ES-I3 (cell line): ENCODE measurements at regions not wholly inside any gene's neighbourhood (a gene's known extent, or its start where the extent isn't known, plus 50 kb on each side); places are given as distances from the start of the nearest gene placed in this dataset.

ENCODE experiments used
- H3K36me3 ChIP-seq: 2 replicates; pipeline ENCODE4 v1.6.1; 2013; ENCODE audit warnings: mild to moderate bottlenecking, low read length, control low read depth, moderate library complexity; ENCODE audit not compliant: insufficient read depth
- H3K4me1 ChIP-seq: 2 replicates; pipeline ENCODE4 v1.6.1; 2013; ENCODE audit warnings: mild to moderate bottlenecking, control low read depth, low read length; ENCODE audit not compliant: insufficient read depth
- H3K9ac ChIP-seq: 2 replicates; pipeline ENCODE4 v1.6.1; 2013; ENCODE audit warnings: low read depth, mild to moderate bottlenecking, low read length, moderate library complexity
- H3K9me3 ChIP-seq: 2 replicates; pipeline ENCODE4 v1.6.1; 2013; ENCODE audit warnings: mild to moderate bottlenecking, low read length, moderate library complexity; ENCODE audit not compliant: control insufficient read depth, insufficient read depth

- Histone ChIP-seq H3K9me3 (no peaks in the 10 kb centered on the region), H3K9ac (no peak overlapping the region), H3K36me3 (no peaks in the 10 kb centered on the region), H3K4me1 (peaks cover 4% of the 10 kb centered on the region)
Observed at GRCh38 chr11:120012245-120012644, 125.7 kb downstream of the TRIM29 start.

- no peak overlapping the region for H3K9ac ChIP-seq
- H3K9me3 ChIP-seq: no peaks in the 10 kb centered on the region
- no peaks in the 10 kb centered on the region for H3K36me3 ChIP-seq
Observed at GRCh38 chr11:120011836-120012235, 126.1 kb downstream of the TRIM29 start.

GRCh38 chr11:120010775-120011174 lies 127.1 kb downstream of the TRIM29 start:
- no peaks in the 10 kb centered on the region for H3K36me3 ChIP-seq
- H3K4me1 ChIP-seq: peaks cover 2% of the 10 kb centered on the region; the same call in 1 of the 2 replicates
- H3K9me3 ChIP-seq: no peaks in the 10 kb centered on the region
- no peak overlapping the region for H3K9ac ChIP-seq

More at GRCh38 chr11:120011836-120012235, 126.1 kb downstream of the TRIM29 start:
- H3K4me1 ChIP-seq: peaks cover 2% of the 10 kb centered on the region; the same call in 1 of the 2 replicates

GRCh38 chr11:120009938-120010337 lies 128.0 kb downstream of the TRIM29 start:
- no peaks in the 10 kb centered on the region for H3K9me3 ChIP-seq
- H3K9ac ChIP-seq: no peak overlapping the region
- peaks cover 2% of the 10 kb centered on the region; the same call in 1 of the 2 replicates for H3K4me1 ChIP-seq
- no peaks in the 10 kb centered on the region for H3K36me3 ChIP-seq

- Histone ChIP-seq H3K9me3 (no peaks in the 10 kb centered on the region), H3K9ac (no peak overlapping the region), H3K36me3 (no peaks in the 10 kb centered on the region), H3K4me1 (no peaks in the 10 kb centered on the region; the same call in 1 of the 2 replicates)
Observed at GRCh38 chr11:120007144-120007543, 130.8 kb downstream of the TRIM29 start.

- Histone ChIP-seq H3K9ac (no peak overlapping the region), H3K4me1 (peaks cover 3% of the 10 kb centered on the region), H3K36me3 (no peaks in the 10 kb centered on the region), H3K9me3 (no peaks in the 10 kb centered on the region; the same call in 1 of the 2 replicates)
Observed at GRCh38 chr11:120004723-120005122, 133.2 kb downstream of the TRIM29 start.

- no peaks in the 10 kb centered on the region for H3K36me3 ChIP-seq
- no peaks in the 10 kb centered on the region; the same call in 1 of the 2 replicates for H3K9me3 ChIP-seq
- H3K4me1 ChIP-seq: peaks cover 3% of the 10 kb centered on the region
- no peak overlapping the region for H3K9ac ChIP-seq
Observed at GRCh38 chr11:120001178-120002090, 136.5 kb downstream of the TRIM29 start.

GRCh38 chr11:119999220-119999619 lies 138.7 kb downstream of the TRIM29 start:
- no peak overlapping the region for H3K9ac ChIP-seq
- no peaks in the 10 kb centered on the region; the same call in 1 of the 2 replicates for H3K9me3 ChIP-seq
- H3K4me1 ChIP-seq: peaks cover 3% of the 10 kb centered on the region
- H3K36me3 ChIP-seq: no peaks in the 10 kb centered on the region

GRCh38 chr11:119996556-119996955 lies 141.4 kb downstream of the TRIM29 start:
- Histone ChIP-seq H3K4me1 (peaks cover 2% of the 10 kb centered on the region; the same call in 1 of the 2 replicates), H3K36me3 (no peaks in the 10 kb centered on the region), H3K9me3 (no peaks in the 10 kb centered on the region; the same call in 1 of the 2 replicates), H3K9ac (no peak overlapping the region)

GRCh38 chr11:119995730-119996491 lies 142.0 kb downstream of the TRIM29 start:
- no peak overlapping the region for H3K9ac ChIP-seq
- no peaks in the 10 kb centered on the region; the same call in 1 of the 2 replicates for H3K9me3 ChIP-seq
- no peaks in the 10 kb centered on the region; the same call in 1 of the 2 replicates for H3K4me1 ChIP-seq
- no peaks in the 10 kb centered on the region for H3K36me3 ChIP-seq

GRCh38 chr11:119993722-119994121 lies 144.2 kb downstream of the TRIM29 start:
- H3K4me1 ChIP-seq: no peaks in the 10 kb centered on the region; the same call in 1 of the 2 replicates
- H3K9me3 ChIP-seq: no peaks in the 10 kb centered on the region
- H3K9ac ChIP-seq: no peak overlapping the region

GRCh38 chr11:119992171-119993051 lies 145.5 kb downstream of the TRIM29 start:
- H3K4me1 ChIP-seq: no peaks in the 10 kb centered on the region; the same call in 1 of the 2 replicates
- H3K9ac ChIP-seq: no peak overlapping the region
- no peaks in the 10 kb centered on the region for H3K36me3 ChIP-seq
- H3K9me3 ChIP-seq: no peaks in the 10 kb centered on the region

More at GRCh38 chr11:119993722-119994121, 144.2 kb downstream of the TRIM29 start:
- H3K36me3 ChIP-seq: no peaks in the 10 kb centered on the region

GRCh38 chr11:119991669-119992068 lies 146.2 kb downstream of the TRIM29 start:
- H3K4me1 ChIP-seq: no peaks in the 10 kb centered on the region; the same call in 1 of the 2 replicates
- no peaks in the 10 kb centered on the region for H3K9me3 ChIP-seq
- no peak overlapping the region for H3K9ac ChIP-seq
- no peaks in the 10 kb centered on the region for H3K36me3 ChIP-seq
